ENCODE measurements at regions not wholly inside any gene's neighbourhood (a gene's known extent, or its start where the extent isn't known, plus 50 kb on each side); places are given as distances from the start of the nearest gene placed in this dataset.
A peak's percentile ranks its signal among the peaks of the same experiment; 100 is the strongest.
"Not testable (repeated sequence)": the region's sequence is repeated elsewhere in the genome, so short reads cannot be mapped to it uniquely, and the experiment has no call there.

- H3K27ac ChIP-seq, H3K27me3 ChIP-seq, H3K4me3 ChIP-seq, H3K9me3 ChIP-seq, ATAC-seq, H3K4me1 ChIP-seq, H3K36me3 ChIP-seq: not testable (repeated sequence)
- 36 to 67% methylated on average over 1 to 8 of the region's 15 CpGs for WGBS, 2 donors (ENCODE audit: low coverage in 1 of 2)
These were observed 56.2 kb upstream of the DDAH1 start for GRCh38 chr1:85520826-85521820.

GRCh38 chr1:85522458-85522857 is 57.5 kb upstream of the DDAH1 start:
- H3K36me3 ChIP-seq, H3K27ac ChIP-seq, H3K9me3 ChIP-seq, H3K27me3 ChIP-seq, ATAC-seq, H3K4me3 ChIP-seq: not testable (repeated sequence)
- peaks cover 0 to 13% (median 0%) of the 10 kb centered on the region in 3 donors for H3K4me1 ChIP-seq

- WGBS, 2 donors (ENCODE audit: low coverage in 1 of 2) = 85 to 90% methylated on average over 3 of the region's 4 CpGs
- not testable (repeated sequence) for H3K36me3 ChIP-seq, H3K9me3 ChIP-seq, H3K27ac ChIP-seq, H3K4me3 ChIP-seq, H3K27me3 ChIP-seq, ATAC-seq
- H3K4me1 ChIP-seq = peaks cover 0 to 15% (median 0%) of the 10 kb centered on the region in 3 donors
These were observed 57.5 kb upstream of the CCN1 start for GRCh38 chr1:85523061-85523460.

GRCh38 chr1:85524281-85524886 is 56.2 kb upstream of the CCN1 start:
- WGBS, 2 donors (ENCODE audit: low coverage in 1 of 2) = no CpG with 5 or more reads among the region's 3 CpGs
- Histone ChIP-seq H3K27ac (peak overlapping the region in 1 of 4 donors; percentile 37), H3K4me1 (peaks cover 0 to 15% (median 0%) of the 10 kb centered on the region in 3 donors)
- H3K27me3 ChIP-seq, H3K9me3 ChIP-seq, H3K36me3 ChIP-seq, H3K4me3 ChIP-seq: not testable (repeated sequence)
- ATAC-seq = peak; percentile 71
- peak; percentile 50 for TF ChIP-seq POLR2AphosphoS5 (IDR thresholded peaks at IDR 0.05)

- H3K4me3 ChIP-seq, H3K36me3 ChIP-seq, H3K9me3 ChIP-seq, H3K27me3 ChIP-seq: not testable (repeated sequence)
- ATAC-seq = peak; percentile 44
- peak overlapping the region in 3 of 4 donors; percentile 70 to 77 (median 75) for H3K27ac ChIP-seq
- 39 to 80% methylated on average over 1 to 2 of the region's 3 CpGs for WGBS, 2 donors (ENCODE audit: low coverage in 1 of 2)
- H3K4me1 ChIP-seq = peaks cover 0 to 15% (median 0%) of the 10 kb centered on the region in 3 donors
These were observed 55.0 kb upstream of the CCN1 start for GRCh38 chr1:85525591-85525991.

GRCh38 chr1:85526216-85526615 is 54.3 kb upstream of the CCN1 start:
- WGBS, 2 donors (ENCODE audit: low coverage in 1 of 2) = 63 to 64% methylated on average over 1 of the region's 3 CpGs
- H3K4me3 ChIP-seq, H3K9me3 ChIP-seq, H3K27me3 ChIP-seq, H3K36me3 ChIP-seq, ATAC-seq: not testable (repeated sequence)
- H3K27ac ChIP-seq = peak overlapping the region in 3 of 4 donors; percentile 70 to 77 (median 75)
- peaks cover 0 to 15% (median 0%) of the 10 kb centered on the region in 3 donors for H3K4me1 ChIP-seq

DNA sequence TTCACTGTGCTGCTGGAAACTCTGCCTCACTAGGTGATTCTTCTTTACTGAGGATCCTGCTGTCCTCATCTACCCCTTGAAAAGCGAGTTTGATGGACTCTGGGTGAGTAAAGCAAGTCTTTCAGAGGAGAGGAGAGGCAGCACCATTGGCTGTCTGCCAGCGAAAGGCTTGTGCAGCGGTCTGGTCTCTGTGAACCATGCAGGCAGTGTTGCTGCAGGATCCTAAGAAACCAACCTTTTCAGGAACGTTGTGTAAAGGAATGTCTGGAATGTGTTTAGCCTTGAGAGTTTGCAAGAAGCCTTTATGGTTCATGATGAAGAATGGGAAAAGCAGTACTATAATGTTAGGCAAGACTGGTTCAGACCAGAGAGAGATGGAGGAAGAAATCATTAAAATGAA is 53.4 kb upstream of the CCN1 start:
- 0 to 5% methylated on average over 3 to 4 of the region's 4 CpGs for WGBS, 2 donors (ENCODE audit: low coverage in 1 of 2)
- H3K4me1 ChIP-seq = peaks cover 0 to 15% (median 0%) of the 10 kb centered on the region in 3 donors
- H3K9me3 ChIP-seq, H3K36me3 ChIP-seq, H3K27me3 ChIP-seq, H3K4me3 ChIP-seq: not testable (repeated sequence)
- ATAC-seq = peak; percentile 75
- peak overlapping the region in 3 of 4 donors; percentile 56 to 68 (median 65) for H3K27ac ChIP-seq
